GM18517 (cell line): ENCODE measurements at regions not wholly inside any gene's neighbourhood (a gene's known extent, or its start where the extent isn't known, plus 50 kb on each side); places are given as distances from the start of the nearest gene placed in this dataset.
"Not testable (repeated sequence)": the region's sequence is repeated elsewhere in the genome, so short reads cannot be mapped to it uniquely, and the experiment has no call there.

Experiments used
- ATAC-seq: cut with Tn5 transposase; IDR thresholded peaks from one replicate; pipeline ENCODE4 v1.9.1; 2021; ENCODE audit warnings: mild to moderate bottlenecking, moderate library complexity; ENCODE audit not compliant: unreplicated experiment

DNA sequence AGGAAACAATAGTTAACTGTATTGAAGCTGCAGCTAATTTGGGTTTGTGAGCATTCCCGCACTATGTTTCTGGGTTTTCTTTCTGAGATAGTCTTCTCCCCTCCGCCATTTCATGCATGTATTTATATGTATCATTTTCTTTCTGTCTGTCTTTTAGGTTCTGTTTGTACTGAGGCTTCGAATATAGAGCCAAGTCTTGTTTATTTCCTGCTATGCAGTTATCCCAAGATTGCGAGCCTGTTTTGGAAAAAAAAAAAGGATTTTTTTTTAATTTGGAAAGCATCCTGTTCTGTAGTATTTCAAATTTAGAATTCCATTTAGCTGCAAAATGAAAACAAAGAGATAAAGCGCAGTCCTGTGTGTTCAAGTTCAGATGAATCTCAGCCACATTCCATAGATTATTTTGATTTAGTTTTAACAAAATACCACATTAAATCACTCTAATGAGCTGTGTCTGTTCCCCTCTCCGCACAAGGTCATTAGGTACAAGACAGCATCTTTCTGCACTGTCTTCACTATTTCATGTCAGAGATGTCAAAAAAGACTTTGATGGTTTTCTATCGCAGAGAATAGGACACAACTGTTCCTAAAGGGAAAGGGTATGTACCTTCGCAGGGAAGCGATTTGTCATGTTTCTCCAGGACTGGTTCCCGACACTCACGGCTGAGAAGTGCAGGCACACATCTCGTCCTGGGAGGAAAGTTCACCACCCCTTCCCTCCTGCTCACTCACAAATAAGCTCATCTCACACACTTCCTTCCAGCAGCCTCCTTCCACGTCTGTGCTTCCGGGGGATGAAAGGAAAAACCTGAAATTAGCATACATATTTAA is 443.4 kb downstream of the ZNF516 start:
- no peak for ATAC-seq

DNA sequence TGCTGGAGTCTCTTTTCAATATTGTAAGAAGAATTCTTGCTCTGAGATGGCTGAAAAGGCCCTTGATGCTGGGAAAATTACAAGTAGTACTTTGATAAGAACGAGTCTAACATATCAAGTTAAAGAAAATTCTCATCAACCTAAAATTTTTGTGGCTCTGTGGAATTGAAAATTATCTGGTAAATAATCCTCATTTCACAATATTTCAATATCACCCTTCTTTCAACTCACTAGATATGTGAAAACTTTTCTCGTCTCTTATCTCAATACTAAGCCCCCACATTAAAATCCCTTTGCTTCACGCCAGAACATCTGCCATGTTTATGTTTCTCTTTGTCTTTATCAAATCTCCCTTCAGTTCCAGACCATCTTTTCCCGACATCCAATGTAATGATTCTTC is 448.8 kb downstream of the ZNF516 start:
- ATAC-seq: no peak

- ATAC-seq: no peak
These were observed 452.5 kb downstream of the ZNF516 start for GRCh38 chr18:76042511-76042910.

- no peak for ATAC-seq
These were observed 476.8 kb downstream of the ZNF516 start for GRCh38 chr18:76018210-76018609.

- ATAC-seq: no peak
These were observed 482.0 kb downstream of the ZNF516 start for GRCh38 chr18:76013057-76013456.

DNA sequence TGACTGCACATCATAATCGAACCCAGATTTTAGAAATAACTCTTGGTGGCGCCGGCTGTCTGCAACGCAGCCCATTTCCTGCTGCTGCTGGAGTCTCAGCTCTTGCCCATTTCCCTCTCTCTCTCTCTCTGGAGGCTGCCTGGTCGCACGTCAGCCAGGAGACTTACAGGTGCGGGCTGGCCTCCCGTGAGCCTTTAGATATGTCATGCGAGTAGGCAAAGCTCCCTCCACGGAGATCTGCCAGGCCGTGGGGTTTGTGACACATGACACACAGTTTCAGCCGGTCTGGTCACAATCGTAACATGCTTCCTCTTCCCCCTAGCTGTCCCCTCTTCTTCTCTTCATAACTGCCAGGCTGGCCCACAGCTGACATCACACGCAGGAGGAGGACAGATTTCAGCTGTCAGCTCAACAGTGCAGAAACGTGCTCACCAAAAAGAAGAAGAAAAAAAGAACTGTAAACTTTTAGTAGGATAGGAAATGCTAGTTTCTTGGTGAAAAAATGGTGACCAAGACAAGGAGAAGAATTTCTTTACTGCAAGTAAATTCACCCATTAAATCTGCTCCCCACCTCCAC is 489.3 kb downstream of the ZNF516 start:
- no peak for ATAC-seq

DNA sequence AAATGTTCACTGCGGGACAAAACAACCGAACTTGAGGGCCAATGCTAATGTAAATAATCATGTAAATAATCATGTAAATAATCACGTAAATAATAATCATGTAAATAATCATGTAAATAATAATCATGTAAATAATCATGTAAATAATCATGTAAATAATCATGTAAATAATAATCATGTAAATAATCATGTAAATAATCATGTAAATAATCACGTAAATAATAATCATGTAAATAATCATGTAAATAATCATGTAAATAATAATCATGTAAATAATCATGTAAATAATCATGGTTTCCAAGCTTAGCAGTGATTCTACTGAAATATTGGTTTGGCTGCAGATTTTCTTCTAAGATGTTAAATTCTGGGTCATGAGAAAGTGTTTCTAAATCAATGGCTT is 507.1 kb downstream of the ZNF516 start:
- not testable (repeated sequence) for ATAC-seq

GRCh38 chr18:75984853-75985252 is 510.2 kb downstream of the ZNF516 start:
- ATAC-seq: no peak

- ATAC-seq: no peak
These were observed 513.9 kb downstream of the ZNF516 start for GRCh38 chr18:75981102-75981501.

GRCh38 chr18:75977081-75977480 is 518.0 kb downstream of the ZNF516 start:
- ATAC-seq: no peak

- ATAC-seq: no peak
These were observed 524.8 kb downstream of the ZNF516 start for GRCh38 chr18:75970212-75970611.

DNA sequence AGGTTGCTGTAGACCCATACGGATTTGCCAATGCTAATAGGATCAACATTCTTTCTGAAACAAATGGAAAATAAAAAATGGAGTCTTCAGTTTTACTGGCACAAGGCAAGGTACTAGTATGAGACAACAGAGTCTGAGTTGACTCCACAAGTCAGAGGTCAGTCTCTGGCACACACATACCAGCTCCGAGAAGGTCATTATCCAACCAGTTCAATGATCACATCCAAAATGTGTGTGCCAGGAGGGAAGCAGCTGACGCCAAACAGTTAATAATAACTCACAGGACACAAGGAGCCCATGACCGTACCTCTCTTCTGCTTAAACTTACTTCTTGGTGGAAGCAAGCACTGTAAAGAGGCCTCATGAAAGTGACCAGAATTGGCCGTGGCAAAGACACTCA is 528.6 kb downstream of the ZNF516 start:
- no peak for ATAC-seq

DNA sequence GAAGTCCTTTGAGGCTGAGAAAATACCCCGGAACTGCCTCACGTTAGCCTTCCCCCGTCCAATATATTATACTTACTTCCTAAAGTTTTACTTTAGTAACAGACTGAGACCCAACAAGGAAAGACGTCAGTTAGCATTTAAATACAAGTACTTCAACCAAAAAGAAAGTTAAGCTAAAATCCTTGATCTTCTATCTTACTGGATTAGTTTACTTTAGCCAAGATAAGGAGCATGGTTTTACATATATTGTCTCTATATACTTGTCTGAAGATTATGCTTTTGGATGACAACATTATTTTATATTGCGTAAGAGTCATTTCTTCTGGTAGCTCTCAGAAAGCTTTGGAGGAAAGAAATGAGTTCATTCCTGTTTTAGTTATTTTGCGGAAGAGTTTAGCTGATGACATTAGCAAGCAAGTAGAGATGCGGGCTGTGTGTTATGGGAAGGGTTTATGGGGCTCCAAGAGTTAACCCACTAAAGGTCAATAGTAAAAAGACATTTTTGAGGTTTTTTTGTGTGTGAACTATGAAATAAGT is 532.9 kb downstream of the ZNF516 start:
- no peak for ATAC-seq

GRCh38 chr18:75960356-75960755 is 532.9 kb upstream of the SMIM21 start:
- ATAC-seq: not testable (repeated sequence)

GRCh38 chr18:75959150-75959549 is 531.6 kb upstream of the SMIM21 start:
- ATAC-seq: no peak

DNA sequence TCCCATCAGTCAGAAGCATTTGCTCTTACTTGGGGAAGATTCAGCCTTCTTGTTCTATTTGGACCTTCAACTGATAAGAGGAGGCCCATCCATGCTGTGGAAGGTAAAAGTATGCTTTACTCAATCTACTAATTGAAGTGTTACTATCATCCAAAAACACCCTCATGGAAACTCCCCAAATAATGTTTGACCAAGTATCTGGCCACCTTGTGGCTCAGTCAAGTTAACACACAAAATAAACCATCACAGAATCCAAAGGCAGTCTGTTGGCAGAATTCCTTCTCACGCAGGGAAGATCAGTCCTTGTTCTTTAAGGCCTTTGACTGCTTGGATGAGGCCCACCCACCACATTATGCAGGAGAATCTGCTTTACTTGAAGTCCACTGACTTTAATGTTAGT is 531.2 kb upstream of the SMIM21 start:
- ATAC-seq: no peak

- no peak for ATAC-seq
These were observed 517.9 kb upstream of the SMIM21 start for GRCh38 chr18:75945265-75945933.

DNA sequence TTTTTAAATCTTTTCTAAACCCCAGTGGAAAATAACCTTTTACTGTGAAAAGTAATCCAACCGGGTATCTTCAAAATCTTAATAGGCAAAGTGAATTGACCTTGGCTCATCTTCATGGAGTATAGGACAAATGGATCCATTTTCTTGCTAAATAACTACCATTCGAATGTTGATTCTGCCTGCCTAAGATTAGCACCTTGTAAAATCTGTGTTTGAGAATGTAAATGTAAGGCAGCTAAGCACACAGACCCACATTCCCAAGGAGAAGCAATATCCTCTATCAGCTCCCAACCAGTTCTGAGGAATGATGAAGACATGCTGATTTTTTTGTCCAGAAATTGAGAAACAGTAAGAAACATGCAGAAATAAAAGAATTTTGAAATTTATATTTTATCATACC is 509.8 kb upstream of the SMIM21 start:
- ATAC-seq: no peak

- no peak for ATAC-seq
These were observed 509.4 kb upstream of the SMIM21 start for GRCh38 chr18:75936862-75937261.

DNA sequence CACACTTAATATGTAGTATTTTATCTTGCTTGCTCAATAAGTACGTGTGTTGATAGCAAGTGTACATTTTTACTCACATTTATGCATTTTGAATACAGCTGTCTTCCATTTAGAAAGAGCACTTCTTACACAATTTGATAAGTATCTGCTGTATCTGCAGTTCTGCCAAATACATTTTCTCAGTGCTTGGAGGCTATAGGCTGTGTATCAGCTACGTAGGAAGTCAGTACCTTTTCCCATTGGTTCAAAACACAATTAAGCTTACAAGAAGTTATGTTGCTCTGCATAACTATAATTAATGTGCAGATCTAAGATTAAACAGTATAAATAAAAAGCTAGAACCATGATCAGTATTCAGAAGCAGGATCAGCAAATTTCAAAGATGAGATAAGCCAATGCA is 503.6 kb upstream of the SMIM21 start:
- ATAC-seq: no peak

DNA sequence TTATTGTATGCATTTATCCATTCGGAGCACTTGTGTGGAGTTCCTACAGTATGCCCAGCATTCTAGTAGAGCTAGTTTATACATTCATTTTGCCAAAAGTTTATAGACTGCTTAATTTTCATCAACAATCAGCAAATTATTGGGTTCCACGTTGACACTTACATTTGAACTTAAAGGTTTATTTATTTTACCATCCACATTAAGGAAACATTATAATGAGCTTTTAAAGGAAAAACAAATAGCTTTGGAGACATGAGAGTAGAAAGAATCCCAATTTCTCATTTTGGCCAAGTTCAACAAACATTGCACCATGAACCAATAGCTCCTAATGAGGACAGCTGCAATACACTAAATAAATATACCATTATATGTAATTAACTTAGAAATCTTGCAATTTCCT is 501.2 kb upstream of the SMIM21 start:
- no peak for ATAC-seq

DNA sequence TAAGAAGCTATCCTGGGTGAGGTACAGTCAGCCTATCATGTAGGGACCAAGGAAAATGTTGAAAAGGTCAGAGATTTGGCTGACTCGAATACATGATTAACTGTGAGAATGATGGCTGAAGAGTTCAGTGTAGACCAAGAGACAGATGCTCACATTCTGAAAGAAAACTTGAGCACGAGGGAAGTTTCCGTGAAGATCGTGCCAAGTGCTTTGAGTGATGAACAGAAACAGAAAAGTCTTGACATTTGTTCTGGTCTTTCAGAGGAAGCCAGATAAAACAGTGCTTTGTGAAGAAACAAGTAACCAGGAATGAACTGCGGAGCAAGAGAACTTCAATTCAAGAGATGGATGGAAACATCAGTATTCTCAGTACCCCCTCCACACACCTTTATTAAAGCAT is 500.3 kb upstream of the SMIM21 start:
- no peak for ATAC-seq
